ENCODE measurements at regions not wholly inside any gene's neighbourhood (a gene's known extent, or its start where the extent isn't known, plus 50 kb on each side); places are given as distances from the start of the nearest gene placed in this dataset.

GRCh38 chr11:15699978-15700377, 585.3 kb downstream of the INSC start:
- FAIRE-seq (no peak), DNase-seq (ENCODE audit: insufficient read length, low spot score) (no peak)
- TF ChIP-seq CTCF (IDR thresholded peaks at IDR 0.05; ENCODE audit: insufficient read depth, missing control alignments) = no peak

- no peak for TF ChIP-seq CTCF (IDR thresholded peaks at IDR 0.05; ENCODE audit: insufficient read depth, missing control alignments)
- FAIRE-seq = no peak
- DNase-seq (ENCODE audit: insufficient read length, low spot score) = no peak
Observed at GRCh38 chr11:15700456-15700855, 585.7 kb downstream of the INSC start.

- DNase-seq (ENCODE audit: insufficient read length, low spot score) (no peak), FAIRE-seq (no peak)
- no peak for TF ChIP-seq CTCF (IDR thresholded peaks at IDR 0.05; ENCODE audit: insufficient read depth, missing control alignments)
Observed at GRCh38 chr11:15704064-15704463, 589.3 kb downstream of the INSC start.

GRCh38 chr11:15704556-15704955, 589.8 kb downstream of the INSC start:
- DNase-seq (ENCODE audit: insufficient read length, low spot score) (no peak), FAIRE-seq (no peak)
- TF ChIP-seq CTCF (IDR thresholded peaks at IDR 0.05; ENCODE audit: insufficient read depth, missing control alignments) = no peak

- FAIRE-seq (no peak), DNase-seq (ENCODE audit: insufficient read length, low spot score) (no peak)
- TF ChIP-seq CTCF (IDR thresholded peaks at IDR 0.05; ENCODE audit: insufficient read depth, missing control alignments) = no peak
Observed at GRCh38 chr11:15705891-15706290, 591.2 kb downstream of the INSC start.

- DNase-seq (ENCODE audit: insufficient read length, low spot score) = no peak
- TF ChIP-seq CTCF (IDR thresholded peaks at IDR 0.05; ENCODE audit: insufficient read depth, missing control alignments) = no peak
- no peak for FAIRE-seq
Observed at GRCh38 chr11:15707194-15707593, 592.5 kb downstream of the INSC start.

- no peak for TF ChIP-seq CTCF (IDR thresholded peaks at IDR 0.05; ENCODE audit: insufficient read depth, missing control alignments)
- DNase-seq (ENCODE audit: insufficient read length, low spot score) (no peak), FAIRE-seq (no peak)
Observed at GRCh38 chr11:15707971-15708370, 593.2 kb downstream of the INSC start.
